ENCODE measurements at regions not wholly inside any gene's neighbourhood (a gene's known extent, or its start where the extent isn't known, plus 50 kb on each side); places are given as distances from the start of the nearest gene placed in this dataset.

GRCh38 chr6:87860902-87861301 is 158.9 kb upstream of the AKIRIN2 start:
- DNase-seq (ENCODE audit: low read depth in 4 of 4, low spot score in 1 of 4), result no peak

- DNase-seq (ENCODE audit: low read depth in 4 of 4, low spot score in 1 of 4), result no peak
These were observed 156.4 kb upstream of the AKIRIN2 start for GRCh38 chr6:87858440-87858839.

- no peak for DNase-seq (ENCODE audit: low read depth in 4 of 4, low spot score in 1 of 4)
These were observed 149.8 kb upstream of the AKIRIN2 start for GRCh38 chr6:87851674-87852299.

DNA sequence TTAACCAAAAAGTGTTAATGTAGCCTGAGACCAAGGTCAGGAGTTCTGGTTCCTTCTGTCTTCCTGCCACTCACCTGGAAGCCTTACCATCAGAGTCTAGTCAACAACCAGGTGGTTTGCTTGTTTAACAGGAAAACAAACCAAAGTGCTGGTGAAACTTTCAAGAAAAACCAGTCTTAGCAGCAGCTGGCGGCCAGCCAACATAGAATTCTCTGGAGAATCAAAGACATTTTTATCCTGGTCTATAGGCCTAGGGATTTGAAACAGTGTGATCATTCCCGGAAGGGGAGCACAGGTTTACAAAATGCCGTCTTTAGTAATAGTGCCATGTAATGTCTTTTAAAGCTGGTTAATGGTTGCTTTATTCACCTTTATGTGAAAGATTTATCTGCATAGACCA is 146.6 kb upstream of the AKIRIN2 start:
- no peak for DNase-seq (ENCODE audit: low read depth in 4 of 4, low spot score in 1 of 4)

DNA sequence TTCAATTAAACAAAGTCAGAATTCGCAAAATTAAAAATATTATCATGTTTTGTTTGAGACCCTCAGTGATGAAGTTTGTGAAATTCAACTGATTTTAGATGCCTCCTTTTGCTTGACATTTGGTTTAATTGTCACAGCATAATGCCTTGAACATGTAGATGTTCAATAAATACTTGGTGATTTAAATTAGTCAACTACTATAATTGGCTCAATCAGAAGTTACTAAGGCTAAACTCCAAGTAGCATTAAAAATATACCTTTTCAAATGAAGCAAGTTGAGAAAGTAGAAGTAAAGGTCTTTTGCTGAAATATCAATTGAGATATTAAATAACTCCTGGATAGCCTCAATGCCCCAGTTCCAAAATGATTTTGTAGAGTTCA is 145.8 kb upstream of the AKIRIN2 start:
- no peak for DNase-seq (ENCODE audit: low read depth in 4 of 4, low spot score in 1 of 4)

DNA sequence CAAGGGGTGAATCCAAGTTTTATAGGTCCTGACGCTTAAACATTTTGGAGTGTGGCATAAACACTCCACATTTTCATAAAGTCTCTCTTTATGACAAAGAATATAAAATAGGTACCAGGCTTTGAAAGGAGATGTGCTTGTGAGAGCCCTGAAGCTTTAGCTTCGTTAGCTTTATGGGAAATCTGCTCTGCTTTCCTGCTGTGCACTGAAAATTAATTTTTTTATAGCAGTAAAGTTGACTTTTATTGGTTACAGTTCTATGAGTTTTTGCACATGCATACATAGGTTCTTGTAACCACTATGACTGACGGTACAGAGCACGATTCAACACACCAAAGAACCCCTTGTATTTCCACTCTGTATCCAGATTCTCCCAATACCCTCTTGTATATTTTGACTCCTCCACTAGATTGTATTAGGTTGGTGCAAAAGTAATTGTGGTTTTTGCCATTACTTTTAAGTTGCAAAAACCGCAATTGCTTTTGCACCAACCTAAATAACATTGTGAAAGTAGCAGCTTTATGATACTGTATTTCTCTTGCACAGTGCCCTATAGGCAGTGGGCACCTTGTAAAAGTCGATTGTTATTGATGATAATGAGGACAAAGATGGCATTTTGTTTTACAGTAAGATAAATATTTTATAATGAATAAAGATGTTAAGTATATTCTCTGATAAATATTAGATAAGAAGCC is 145.2 kb upstream of the AKIRIN2 start:
- DNase-seq (ENCODE audit: low read depth in 4 of 4, low spot score in 1 of 4), result no peak

- no peak for DNase-seq (ENCODE audit: low read depth in 4 of 4, low spot score in 1 of 4)
These were observed 144.4 kb upstream of the AKIRIN2 start for GRCh38 chr6:87846434-87846833.

DNA sequence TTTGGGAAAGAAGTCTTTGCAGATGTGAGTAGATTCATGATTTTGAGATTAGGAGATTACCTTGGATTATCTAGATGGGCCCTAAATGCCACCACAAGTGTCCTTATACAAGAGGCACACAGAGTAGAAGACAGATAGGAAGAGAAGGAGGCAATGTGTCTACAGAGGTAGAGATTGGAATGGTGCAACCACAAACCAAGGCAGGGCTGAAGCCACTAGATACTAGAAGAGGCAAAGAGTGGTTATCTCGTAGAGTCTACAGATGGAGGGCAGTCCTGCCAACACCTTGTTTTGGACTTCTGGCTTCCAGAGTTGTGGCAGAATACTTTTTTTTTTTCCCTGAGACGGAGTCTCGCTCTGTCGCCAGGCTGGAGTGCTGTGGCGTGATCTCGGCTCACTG is 138.3 kb upstream of the AKIRIN2 start:
- DNase-seq (ENCODE audit: low read depth in 4 of 4, low spot score in 1 of 4), result no peak

DNA sequence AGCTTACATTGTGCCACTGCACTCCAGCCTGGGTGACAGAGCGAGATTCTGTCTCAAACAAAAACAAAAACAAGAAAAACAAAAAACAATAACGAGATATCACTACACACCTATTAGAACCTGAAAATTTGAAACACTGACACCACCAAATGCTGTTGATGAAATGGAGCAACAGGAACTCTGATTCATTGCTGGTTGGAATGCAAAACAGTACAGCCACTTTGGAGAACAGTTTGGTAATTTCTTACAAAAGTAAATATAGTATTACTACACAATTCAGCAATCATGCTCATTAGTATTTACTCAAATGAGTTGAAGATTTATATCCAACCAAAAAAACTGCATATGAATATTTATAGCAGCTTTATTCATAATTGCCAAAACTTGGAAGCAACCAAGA is 135.8 kb upstream of the AKIRIN2 start:
- DNase-seq (ENCODE audit: low read depth in 4 of 4, low spot score in 1 of 4), result no peak

DNA sequence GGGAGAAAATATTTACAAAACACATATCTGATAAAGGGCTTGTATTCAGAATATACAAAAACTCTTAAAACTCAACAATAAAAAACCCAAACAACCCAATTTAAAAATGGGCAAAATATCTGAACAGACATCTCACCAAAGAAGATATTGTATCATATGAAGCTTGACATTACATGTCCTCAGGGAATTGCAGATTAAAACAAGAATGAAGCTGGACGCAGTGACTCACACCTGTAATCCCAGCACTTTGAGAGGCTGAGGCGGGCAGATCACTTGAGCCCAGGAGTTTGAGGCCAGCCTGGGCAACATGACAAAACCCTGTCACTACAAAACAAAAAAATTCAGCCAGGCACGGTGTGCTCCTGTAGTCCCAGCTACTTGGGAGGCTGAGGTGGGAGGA is 135.4 kb upstream of the AKIRIN2 start:
- DNase-seq (ENCODE audit: low read depth in 4 of 4, low spot score in 1 of 4), result no peak

GRCh38 chr6:87832025-87832825 is 130.2 kb upstream of the AKIRIN2 start:
- no peak for DNase-seq (ENCODE audit: low read depth in 4 of 4, low spot score in 1 of 4)

GRCh38 chr6:87830907-87831306 is 128.9 kb upstream of the AKIRIN2 start:
- no peak for DNase-seq (ENCODE audit: low read depth in 4 of 4, low spot score in 1 of 4)

- no peak for DNase-seq (ENCODE audit: low read depth in 4 of 4, low spot score in 1 of 4)
These were observed 127.6 kb upstream of the AKIRIN2 start for GRCh38 chr6:87829622-87830121.

GRCh38 chr6:87828044-87828443 is 126.0 kb upstream of the AKIRIN2 start:
- DNase-seq (ENCODE audit: low read depth in 4 of 4, low spot score in 1 of 4), result no peak

GRCh38 chr6:87827346-87827745 is 125.3 kb upstream of the AKIRIN2 start:
- DNase-seq (ENCODE audit: low read depth in 4 of 4, low spot score in 1 of 4), result no peak

- DNase-seq (ENCODE audit: low read depth in 4 of 4, low spot score in 1 of 4), result no peak
These were observed 124.4 kb upstream of the AKIRIN2 start for GRCh38 chr6:87826424-87826823.

GRCh38 chr6:87825821-87826221 is 123.8 kb upstream of the AKIRIN2 start:
- no peak for DNase-seq (ENCODE audit: low read depth in 4 of 4, low spot score in 1 of 4)

GRCh38 chr6:87824958-87825491 is 123.0 kb upstream of the AKIRIN2 start:
- DNase-seq (ENCODE audit: low read depth in 4 of 4, low spot score in 1 of 4), result no peak

DNA sequence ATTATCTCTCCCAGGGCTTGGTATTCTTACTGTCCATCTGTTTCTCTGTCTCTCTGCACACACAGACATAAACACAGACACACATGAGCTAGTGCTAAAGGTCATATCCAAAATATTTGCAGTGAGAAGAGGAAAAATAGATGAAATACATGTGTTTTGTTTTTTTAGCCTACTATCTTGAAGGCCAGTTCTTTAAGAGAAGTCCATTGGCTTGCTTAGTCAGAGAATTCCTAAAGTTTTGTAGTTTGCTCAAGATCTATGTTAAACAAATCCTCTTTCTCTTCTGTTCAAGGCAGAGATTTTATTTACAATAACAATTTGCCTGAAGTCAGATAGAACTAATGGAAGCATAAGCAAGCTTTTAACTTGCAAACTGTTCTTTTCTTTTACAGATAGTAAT is 120.0 kb upstream of the AKIRIN2 start:
- DNase-seq (ENCODE audit: low read depth in 4 of 4, low spot score in 1 of 4), result no peak

DNA sequence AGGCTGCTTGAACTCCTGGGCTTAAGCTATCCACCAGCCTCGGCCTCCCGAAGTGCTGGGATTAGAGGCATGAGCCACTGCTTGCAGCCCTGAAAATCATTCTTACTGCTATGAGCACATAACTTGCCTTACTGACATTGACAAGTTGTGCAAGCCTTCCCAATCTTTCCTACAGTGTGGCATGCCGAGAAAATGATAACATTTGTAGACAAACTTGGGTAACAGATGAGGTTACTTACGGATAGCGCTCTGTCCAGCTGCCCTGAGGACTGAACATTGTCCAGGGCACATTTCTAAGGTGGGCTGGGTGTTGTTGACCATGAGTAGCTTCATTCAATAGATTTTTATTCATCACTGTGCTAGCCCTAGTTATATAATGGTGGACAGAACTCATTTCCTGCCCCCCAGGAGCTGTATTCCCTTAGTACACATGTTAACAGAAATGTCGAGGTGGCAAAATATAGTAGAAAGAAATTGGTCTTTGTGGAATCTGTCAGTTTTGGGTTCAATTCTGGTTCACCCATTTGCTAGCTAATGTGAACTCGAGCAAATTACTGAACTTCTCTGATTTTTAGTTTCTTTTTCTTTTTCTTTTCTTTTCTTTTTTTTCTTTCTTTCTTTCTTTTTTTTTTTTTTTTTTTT is 118.4 kb upstream of the AKIRIN2 start:
- DNase-seq (ENCODE audit: low read depth in 4 of 4, low spot score in 1 of 4), result no peak

- no peak for DNase-seq (ENCODE audit: low read depth in 4 of 4, low spot score in 1 of 4)
These were observed 115.2 kb upstream of the AKIRIN2 start for GRCh38 chr6:87817183-87817582.

Data from stimulated activated CD4-positive, alpha-beta T cell treated with anti-CD3 and anti-CD28 coated beads, Interleukin-1b, Interleukin-23, amount 100 ng/mL, for 24 hours (primary cell).